OCI-LY3 (cell line): ENCODE measurements at regions not wholly inside any gene's neighbourhood (a gene's known extent, or its start where the extent isn't known, plus 50 kb on each side); places are given as distances from the start of the nearest gene placed in this dataset.

Experiments
- CTCF ChIP-seq: fragments of 200-600, 300-600 bp; sonication (generic); IDR thresholded peaks from 2 replicates; pipeline ENCODE4 v1.5.1; 2014; ENCODE audit warnings: antibody characterized with exemption, low read length, low read depth
- EZH2phosphoT487 ChIP-seq: fragments of 200-600 bp; shearing (Covaris generic); IDR thresholded peaks from 2 replicates; pipeline ENCODE4 v1.6.1; 2018; ENCODE audit warnings: antibody characterized with exemption, mixed run types, low read depth

- TF ChIP-seq CTCF (no peak), EZH2phosphoT487 (no peak)
Observed at GRCh38 chr2:224146356-224147160, 107.5 kb upstream of the SERPINE2 start.
